ENCODE measurements at regions not wholly inside any gene's neighbourhood (a gene's known extent, or its start where the extent isn't known, plus 50 kb on each side); places are given as distances from the start of the nearest gene placed in this dataset.

GRCh38 chr5:39578887-39579497 lies 154.2 kb upstream of the DAB2 start:
- TF ChIP-seq CTCF (IDR thresholded peaks at IDR 0.05; ENCODE audit: low read length) (peak; percentile 53), EZH2 (IDR thresholded peaks at IDR 0.05; ENCODE audit: borderline replicate concordance, low read length) (no peak)
